ENCODE measurements at regions not wholly inside any gene's neighbourhood (a gene's known extent, or its start where the extent isn't known, plus 50 kb on each side); places are given as distances from the start of the nearest gene placed in this dataset.

GRCh38 chr18:37769826-37770225 lies 204.2 kb upstream of the CELF4 start:
- no peaks in the 10 kb centered on the region for H3K4me1 ChIP-seq (ENCODE audit: control insufficient read depth in 2 of 3, insufficient read depth in 2 of 3, low read depth in 1 of 3, low read length in 3 of 3)
- no peak for DNase-seq
- H3K27ac ChIP-seq (ENCODE audit: low read depth in 2 of 2, low read length in 2 of 2): no peak overlapping the region
- intact Hi-C loops (cut with DNase I): no loop called here
- no peak for FAIRE-seq
- no peak overlapping the region for H3K4me3 ChIP-seq (ENCODE audit: low read length in 3 of 3)
- no peaks in the 10 kb centered on the region for H3K27me3 ChIP-seq (ENCODE audit: control insufficient read depth, insufficient read depth, low read length)
- no peak overlapping the region for H3K9ac ChIP-seq (ENCODE audit: low read length in 3 of 3)
- H3K9me3 ChIP-seq (ENCODE audit: control insufficient read depth in 2 of 3, insufficient read depth in 1 of 3, low read length in 3 of 3): no peaks in the 10 kb centered on the region
- no peak for TF ChIP-seq CTCF (IDR thresholded peaks at IDR 0.05; ENCODE audit: borderline replicate concordance, extremely low read depth, insufficient read depth)
- H3K36me3 ChIP-seq (ENCODE audit: control insufficient read depth in 2 of 3, insufficient read depth in 3 of 3, low read length in 3 of 3): no peaks in the 10 kb centered on the region

DNA sequence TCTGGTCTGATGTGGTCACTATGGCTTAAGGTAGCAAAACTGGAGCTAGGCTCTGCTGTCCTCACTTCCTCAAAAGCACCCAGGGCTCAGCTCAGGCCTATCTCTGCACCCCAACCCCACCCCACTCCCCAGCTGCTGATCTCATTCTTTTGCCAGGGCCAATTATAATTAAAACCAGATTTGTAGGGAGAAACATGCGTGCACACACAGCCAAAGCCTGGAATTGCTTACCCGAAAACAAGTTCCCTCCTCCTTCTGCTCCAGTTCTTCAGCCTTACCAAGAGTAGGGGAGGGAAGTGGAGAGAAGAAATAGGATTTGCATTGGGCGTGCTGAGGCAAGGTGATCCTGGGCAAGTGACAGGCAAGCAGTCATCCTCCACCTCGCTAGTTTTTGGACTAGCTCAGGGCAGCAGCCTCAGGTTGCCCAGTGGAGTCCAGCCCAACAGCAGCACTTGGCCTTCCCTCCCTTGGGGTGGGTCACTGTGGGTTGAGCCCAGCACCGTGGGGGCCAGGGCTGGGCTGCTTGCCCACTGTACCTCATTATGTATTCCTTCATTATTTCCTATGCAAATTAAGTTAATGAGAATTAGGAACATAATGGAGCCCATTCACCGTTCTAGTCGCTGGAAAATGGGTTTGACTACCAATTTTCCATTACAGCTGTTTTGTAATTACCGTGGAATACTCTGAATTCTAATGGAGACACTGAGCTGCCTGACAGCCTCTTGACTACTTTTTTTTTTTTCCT lies 199.1 kb upstream of the CELF4 start:
- intact Hi-C loops (cut with DNase I): no loop called here
- FAIRE-seq: no peak
- Histone ChIP-seq H3K27me3 (ENCODE audit: control insufficient read depth, insufficient read depth, low read length) (no peaks in the 10 kb centered on the region), H3K4me3 (ENCODE audit: low read length in 3 of 3) (no peak overlapping the region), H3K27ac (ENCODE audit: low read depth in 2 of 2, low read length in 2 of 2) (no peak overlapping the region), H3K9ac (ENCODE audit: low read length in 3 of 3) (no peak overlapping the region), H3K36me3 (ENCODE audit: control insufficient read depth in 2 of 3, insufficient read depth in 3 of 3, low read length in 3 of 3) (no peaks in the 10 kb centered on the region), H3K4me1 (ENCODE audit: control insufficient read depth in 2 of 3, insufficient read depth in 2 of 3, low read depth in 1 of 3, low read length in 3 of 3) (no peaks in the 10 kb centered on the region), H3K9me3 (ENCODE audit: control insufficient read depth in 2 of 3, insufficient read depth in 1 of 3, low read length in 3 of 3) (no peaks in the 10 kb centered on the region)
- no peak for DNase-seq
- no peak for TF ChIP-seq CTCF (IDR thresholded peaks at IDR 0.05; ENCODE audit: borderline replicate concordance, extremely low read depth, insufficient read depth)

DNA sequence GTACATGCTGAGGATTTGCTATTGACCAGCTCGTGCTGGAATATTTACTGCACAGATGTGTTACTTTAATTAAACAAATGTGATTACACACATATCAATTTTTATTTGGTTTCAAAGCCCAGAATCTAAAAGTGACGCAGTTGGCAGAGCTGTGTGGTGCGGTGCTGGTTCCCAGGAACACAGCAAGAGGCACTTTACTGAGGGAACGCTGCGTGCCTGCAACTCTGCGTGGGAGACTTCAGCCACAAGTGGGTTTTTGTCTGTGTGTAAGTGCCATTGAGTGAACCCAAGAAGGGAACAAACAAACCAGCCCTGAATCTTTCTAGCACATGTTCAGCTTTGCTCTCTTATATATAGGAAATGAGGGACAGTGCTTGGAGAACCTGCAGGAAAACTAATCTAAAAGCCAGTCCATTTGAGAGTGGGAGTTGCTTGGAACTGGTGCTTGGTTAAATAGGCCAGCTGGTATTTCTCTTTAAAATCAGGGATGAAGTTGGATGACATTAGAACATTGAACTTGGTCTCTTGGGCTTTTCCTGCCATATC lies 196.6 kb upstream of the CELF4 start:
- no peak overlapping the region for H3K27ac ChIP-seq (ENCODE audit: low read depth in 2 of 2, low read length in 2 of 2)
- no peaks in the 10 kb centered on the region for H3K27me3 ChIP-seq (ENCODE audit: control insufficient read depth, insufficient read depth, low read length)
- H3K4me1 ChIP-seq (ENCODE audit: control insufficient read depth in 2 of 3, insufficient read depth in 2 of 3, low read depth in 1 of 3, low read length in 3 of 3): no peaks in the 10 kb centered on the region
- no peaks in the 10 kb centered on the region for H3K36me3 ChIP-seq (ENCODE audit: control insufficient read depth in 2 of 3, insufficient read depth in 3 of 3, low read length in 3 of 3)
- intact Hi-C loops (cut with DNase I): no loop called here
- DNase-seq (no peak), FAIRE-seq (no peak)
- no peak overlapping the region for H3K9ac ChIP-seq (ENCODE audit: low read length in 3 of 3)
- H3K4me3 ChIP-seq (ENCODE audit: low read length in 3 of 3): no peak overlapping the region
- no peaks in the 10 kb centered on the region for H3K9me3 ChIP-seq (ENCODE audit: control insufficient read depth in 2 of 3, insufficient read depth in 1 of 3, low read length in 3 of 3)
- no peak for TF ChIP-seq CTCF (IDR thresholded peaks at IDR 0.05; ENCODE audit: borderline replicate concordance, extremely low read depth, insufficient read depth)
